Lower leg skin (tissue), 3 donors: ENCODE measurements at regions not wholly inside any gene's neighbourhood (a gene's known extent, or its start where the extent isn't known, plus 50 kb on each side); places are given as distances from the start of the nearest gene placed in this dataset.

Source experiments
- POLR2A ChIP-seq, 2 donors: fragments of 450-650 bp; IDR thresholded peaks; one replicate each; pipeline ENCODE4 v1.6.1; 2016 to 2017; ENCODE audit warnings: antibody characterized with exemption in 2 of 2, mild to moderate bottlenecking in 1 of 2, moderate library complexity in 1 of 2
- TF ChIP-seq, protein P1 (sequence below), 3 donors: fragments of 450-650 bp; IDR thresholded peaks; one replicate each; pipeline ENCODE4 v1.5.1; 2016; ENCODE audit warnings: antibody characterized with exemption in 3 of 3, mild to moderate bottlenecking in 3 of 3, moderate library complexity in 2 of 3

DNA sequence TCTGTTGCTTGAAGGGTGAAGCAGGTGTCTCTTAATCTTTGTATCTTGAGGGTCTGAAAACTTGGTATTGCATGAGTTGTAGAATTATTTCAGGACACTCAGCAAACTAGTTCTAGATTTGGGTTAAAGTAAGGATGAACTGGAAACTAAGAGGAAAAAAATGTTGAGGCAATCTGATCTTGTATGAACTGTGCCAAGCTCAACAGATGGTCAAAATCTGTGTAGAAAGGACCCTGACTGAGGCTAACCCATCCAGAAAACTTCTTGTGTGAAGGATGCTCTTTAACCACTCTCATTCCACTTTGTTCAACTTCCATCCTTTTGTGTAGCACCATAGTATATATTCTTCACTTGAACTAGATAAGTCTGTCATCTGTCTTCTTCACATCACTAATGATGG is 861.7 kb downstream of the SLC4A3 start:
- TF ChIP-seq, protein P1, sequence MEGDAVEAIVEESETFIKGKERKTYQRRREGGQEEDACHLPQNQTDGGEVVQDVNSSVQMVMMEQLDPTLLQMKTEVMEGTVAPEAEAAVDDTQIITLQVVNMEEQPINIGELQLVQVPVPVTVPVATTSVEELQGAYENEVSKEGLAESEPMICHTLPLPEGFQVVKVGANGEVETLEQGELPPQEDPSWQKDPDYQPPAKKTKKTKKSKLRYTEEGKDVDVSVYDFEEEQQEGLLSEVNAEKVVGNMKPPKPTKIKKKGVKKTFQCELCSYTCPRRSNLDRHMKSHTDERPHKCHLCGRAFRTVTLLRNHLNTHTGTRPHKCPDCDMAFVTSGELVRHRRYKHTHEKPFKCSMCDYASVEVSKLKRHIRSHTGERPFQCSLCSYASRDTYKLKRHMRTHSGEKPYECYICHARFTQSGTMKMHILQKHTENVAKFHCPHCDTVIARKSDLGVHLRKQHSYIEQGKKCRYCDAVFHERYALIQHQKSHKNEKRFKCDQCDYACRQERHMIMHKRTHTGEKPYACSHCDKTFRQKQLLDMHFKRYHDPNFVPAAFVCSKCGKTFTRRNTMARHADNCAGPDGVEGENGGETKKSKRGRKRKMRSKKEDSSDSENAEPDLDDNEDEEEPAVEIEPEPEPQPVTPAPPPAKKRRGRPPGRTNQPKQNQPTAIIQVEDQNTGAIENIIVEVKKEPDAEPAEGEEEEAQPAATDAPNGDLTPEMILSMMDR (IDR thresholded peaks at IDR 0.05): no peak
- no peak for TF ChIP-seq POLR2A (IDR thresholded peaks at IDR 0.05)
